HEK293T (cell line): ENCODE measurements at regions not wholly inside any gene's neighbourhood (a gene's known extent, or its start where the extent isn't known, plus 50 kb on each side); places are given as distances from the start of the nearest gene placed in this dataset.
A peak's percentile ranks its signal among the peaks of the same experiment; 100 is the strongest.

Experiments used
- CTCF ChIA-PET: fragments of 350-600 bp; formaldehyde crosslinking; extraction: SDS; loops from one replicate; lab custom pipeline; 2021; ENCODE audit warnings: antibody characterized with exemption, inconsistent platforms; lab: Yijun Ruan, JAX
- POLR2A ChIA-PET: fragments of 350-600 bp; formaldehyde crosslinking; extraction: SDS; loops from one replicate; lab custom pipeline; 2020; ENCODE audit warnings: antibody characterized with exemption, inconsistent platforms; lab: Yijun Ruan, JAX
- DNase-seq: peaks from one replicate; pipeline ENCODE4 v3.0.0; 2012; ENCODE audit warnings: mixed read lengths; ENCODE audit errors: extremely low spot score
- ARNT ChIP-seq: fragments of 450-650 bp; IDR thresholded peaks from 2 replicates; pipeline ENCODE4 v1.6.1; 2017; ENCODE audit warnings: mild to moderate bottlenecking
- BHLHE40 ChIP-seq: fragments of 450-650 bp; IDR thresholded peaks from 2 replicates; pipeline ENCODE4 v1.6.1; 2016; ENCODE audit warnings: mild to moderate bottlenecking, moderate library complexity, borderline replicate concordance
- CTBP1 ChIP-seq: fragments of 450-650 bp; IDR thresholded peaks from 2 replicates; pipeline ENCODE4 v1.6.1; 2016; ENCODE audit warnings: borderline replicate concordance
- ELF4 ChIP-seq: fragments of 450-650 bp; IDR thresholded peaks from 2 replicates; pipeline ENCODE4 v1.6.1; 2017; ENCODE audit warnings: antibody characterized with exemption
- FOXA1 ChIP-seq: fragments of 450-650 bp; IDR thresholded peaks from 2 replicates; pipeline ENCODE4 v1.6.1; 2016; ENCODE audit warnings: mild to moderate bottlenecking
- FOXK2 ChIP-seq: fragments of 450-650 bp; IDR thresholded peaks from 2 replicates; pipeline ENCODE4 v1.6.1; 2016; ENCODE audit warnings: mild to moderate bottlenecking
- FOXM1 ChIP-seq: fragments of 450-650 bp; IDR thresholded peaks from 2 replicates; pipeline ENCODE4 v1.6.1; 2017; ENCODE audit warnings: mild to moderate bottlenecking, borderline replicate concordance
- HDGF ChIP-seq: fragments of 450-650 bp; IDR thresholded peaks from 2 replicates; pipeline ENCODE4 v1.6.1; 2017; ENCODE audit warnings: antibody characterized with exemption, borderline replicate concordance
- L3MBTL2 ChIP-seq: fragments of 450-650 bp; conservative IDR thresholded peaks from 2 replicates; pipeline ENCODE4 v1.6.1; 2016; ENCODE audit warnings: mild to moderate bottlenecking
- LEF1 ChIP-seq: fragments of 450-650 bp; IDR thresholded peaks from 2 replicates; pipeline ENCODE4 v1.6.1; 2017; ENCODE audit warnings: mild to moderate bottlenecking, borderline replicate concordance
- NFRKB ChIP-seq: fragments of 450-650 bp; IDR thresholded peaks from 2 replicates; pipeline ENCODE4 v1.6.1; 2016; ENCODE audit warnings: mild to moderate bottlenecking, moderate library complexity
- SP1 ChIP-seq: fragments of 450-650 bp; IDR thresholded peaks from 2 replicates; pipeline ENCODE4 v1.6.1; 2017
- SUZ12 ChIP-seq: fragments of 450-650 bp; IDR thresholded peaks from 2 replicates; pipeline ENCODE4 v1.6.1; 2016; ENCODE audit warnings: mild to moderate bottlenecking
- TARDBP ChIP-seq: fragments of 450-650 bp; IDR thresholded peaks from 2 replicates; pipeline ENCODE4 v1.6.1; 2016
- ZNF384 ChIP-seq: fragments of 450-650 bp; IDR thresholded peaks from 2 replicates; pipeline ENCODE4 v1.6.1; 2016
- TF ChIP-seq, protein P1 (sequence below): fragments of 450-650 bp; IDR thresholded peaks from 2 replicates; pipeline ENCODE4 v1.6.1; 2016

- TF ChIP-seq HDGF, result no peak
- TF ChIP-seq TARDBP, result no peak
- TF ChIP-seq NFRKB, result no peak
- no peak for TF ChIP-seq ELF4
- no peak for TF ChIP-seq ARNT
- TF ChIP-seq FOXK2, result no peak
- no peak for TF ChIP-seq SP1
- no peak for TF ChIP-seq ZNF384
- TF ChIP-seq BHLHE40, result no peak
- ChIA-PET CTCF (no interaction called here), POLR2A (no interaction called here)
- DNase-seq, result no peak
Observed at GRCh38 chr10:35887685-35888084, 245.6 kb upstream of the FZD8 start.

DNA sequence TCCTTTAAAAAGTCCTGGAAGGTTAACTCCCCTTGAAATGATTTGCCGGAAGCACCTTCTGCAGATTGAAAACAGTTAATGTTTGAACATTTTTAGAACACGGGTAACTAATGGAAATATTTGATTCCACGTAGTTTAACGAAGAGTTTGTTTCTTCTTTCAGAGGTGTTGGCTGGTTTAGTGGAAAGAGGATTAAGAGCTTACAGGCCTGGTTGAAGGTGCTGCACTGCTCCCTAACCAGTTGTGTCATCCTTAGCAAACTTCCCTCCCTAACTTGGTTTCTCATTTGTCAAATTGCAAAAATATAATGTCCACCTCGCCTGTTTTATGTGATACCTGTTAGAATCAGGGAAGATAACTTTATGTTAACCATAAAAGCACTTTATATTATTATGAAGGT, 243.0 kb upstream of the FZD8 start:
- TF ChIP-seq SUZ12 (no peak), NFRKB (no peak), CTBP1 (no peak), HDGF (no peak), ELF4 (no peak), ZNF384 (no peak), TARDBP (no peak), FOXM1 (no peak), LEF1 (no peak), FOXA1 (no peak), SP1 (no peak), ARNT (no peak), BHLHE40 (no peak), L3MBTL2 (no peak), FOXK2 (no peak)
- TF ChIP-seq, protein P1, sequence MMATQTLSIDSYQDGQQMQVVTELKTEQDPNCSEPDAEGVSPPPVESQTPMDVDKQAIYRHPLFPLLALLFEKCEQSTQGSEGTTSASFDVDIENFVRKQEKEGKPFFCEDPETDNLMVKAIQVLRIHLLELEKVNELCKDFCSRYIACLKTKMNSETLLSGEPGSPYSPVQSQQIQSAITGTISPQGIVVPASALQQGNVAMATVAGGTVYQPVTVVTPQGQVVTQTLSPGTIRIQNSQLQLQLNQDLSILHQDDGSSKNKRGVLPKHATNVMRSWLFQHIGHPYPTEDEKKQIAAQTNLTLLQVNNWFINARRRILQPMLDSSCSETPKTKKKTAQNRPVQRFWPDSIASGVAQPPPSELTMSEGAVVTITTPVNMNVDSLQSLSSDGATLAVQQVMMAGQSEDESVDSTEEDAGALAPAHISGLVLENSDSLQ, result no peak
- no peak for DNase-seq
- ChIA-PET CTCF (no interaction called here), POLR2A (no interaction called here)

- TF ChIP-seq FOXM1 (no peak), SP1 (no peak), L3MBTL2 (no peak), HDGF (no peak), ZNF384 (no peak), SUZ12 (no peak), ELF4 (no peak), NFRKB (no peak), TARDBP (no peak), BHLHE40 (no peak), ARNT (no peak), FOXK2 (no peak)
- TF ChIP-seq, protein P1, result no peak
- ChIA-PET CTCF (no interaction called here), POLR2A (no interaction called here)
- DNase-seq, result peak; percentile 10
Observed at GRCh38 chr10:35884657-35885071, 242.6 kb upstream of the FZD8 start.

- ChIA-PET CTCF (no interaction called here), POLR2A (no interaction called here)
- DNase-seq, result no peak
- TF ChIP-seq L3MBTL2, result no peak
Observed at GRCh38 chr10:35882422-35883150, 240.5 kb upstream of the FZD8 start.

GRCh38 chr10:35881320-35881719, 239.2 kb upstream of the FZD8 start:
- no peak for DNase-seq
- TF ChIP-seq ZNF384, result no peak
- ChIA-PET CTCF (no interaction called here), POLR2A (interaction anchor here (0.6 kb wide), 1 partner anchor 972 kb away, joined by 3 read pairs; no protein-coding TSS in a partner anchor)

DNA sequence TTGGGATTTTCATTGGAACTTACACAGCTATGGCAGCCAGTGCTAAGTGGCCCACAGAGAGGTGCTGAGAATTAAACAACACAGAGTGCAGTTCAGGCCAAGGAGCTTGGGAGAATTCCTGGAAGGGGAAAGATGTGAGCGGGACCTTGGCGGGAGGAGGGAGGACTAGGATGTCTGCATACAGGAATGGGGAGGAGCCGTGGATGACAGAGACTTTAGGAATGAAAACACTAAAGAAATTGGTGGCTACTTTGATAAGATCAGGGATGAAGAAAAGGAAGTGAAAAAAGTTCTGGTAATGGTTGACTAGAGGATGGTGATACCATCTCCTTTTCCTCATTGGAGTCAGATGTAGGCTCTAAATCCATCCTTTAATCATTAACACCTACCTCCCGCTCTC, 234.2 kb upstream of the FZD8 start:
- DNase-seq, result no peak
- ChIA-PET POLR2A (no interaction called here), CTCF (no interaction called here)
- TF ChIP-seq FOXK2 (no peak), HDGF (no peak), SUZ12 (no peak), NFRKB (no peak), FOXM1 (no peak)

GRCh38 chr10:35875016-35875676, 233.1 kb upstream of the FZD8 start:
- TF ChIP-seq FOXM1 (no peak), SUZ12 (no peak), CTBP1 (no peak), TARDBP (no peak), FOXA1 (no peak), ZNF384 (no peak), L3MBTL2 (no peak), BHLHE40 (no peak), SP1 (no peak), ELF4 (no peak), LEF1 (no peak), ARNT (no peak), NFRKB (no peak), HDGF (no peak), FOXK2 (no peak)
- TF ChIP-seq, protein P1, result no peak
- ChIA-PET CTCF (no interaction called here), POLR2A (no interaction called here)
- no peak for DNase-seq
